GM19438 (cell line): ENCODE measurements at regions not wholly inside any gene's neighbourhood (a gene's known extent, or its start where the extent isn't known, plus 50 kb on each side); places are given as distances from the start of the nearest gene placed in this dataset.

Experiments used
- ATAC-seq: cut with Tn5 transposase; IDR thresholded peaks from one replicate; pipeline ENCODE4 v1.9.1; 2021; ENCODE audit warnings: low read depth; ENCODE audit not compliant: unreplicated experiment

GRCh38 chr2:144285324-144285723 is 234.6 kb downstream of the ZEB2 start:
- ATAC-seq, result no peak

- no peak for ATAC-seq
These were observed 238.4 kb downstream of the ZEB2 start for GRCh38 chr2:144281476-144281875.

GRCh38 chr2:144280009-144280408 is 239.9 kb downstream of the ZEB2 start:
- ATAC-seq, result no peak

- no peak for ATAC-seq
These were observed 240.8 kb downstream of the ZEB2 start for GRCh38 chr2:144279165-144279564.

GRCh38 chr2:144277622-144278354 is 242.1 kb downstream of the ZEB2 start:
- ATAC-seq, result no peak

- ATAC-seq, result no peak
These were observed 244.6 kb downstream of the ZEB2 start for GRCh38 chr2:144275340-144275739.

GRCh38 chr2:144274131-144274530 is 245.8 kb downstream of the ZEB2 start:
- ATAC-seq, result no peak

GRCh38 chr2:144270951-144271350 is 249.0 kb downstream of the ZEB2 start:
- ATAC-seq, result no peak

- no peak for ATAC-seq
These were observed 251.8 kb downstream of the ZEB2 start for GRCh38 chr2:144268036-144268678.

GRCh38 chr2:144267239-144267638 is 252.7 kb downstream of the ZEB2 start:
- ATAC-seq, result peak; percentile 97

- no peak for ATAC-seq
These were observed 254.3 kb downstream of the ZEB2 start for GRCh38 chr2:144265654-144266053.

- no peak for ATAC-seq
These were observed 258.0 kb downstream of the ZEB2 start for GRCh38 chr2:144261966-144262365.

- no peak for ATAC-seq
These were observed 258.6 kb downstream of the ZEB2 start for GRCh38 chr2:144261336-144261735.

GRCh38 chr2:144259332-144259731 is 260.6 kb downstream of the ZEB2 start:
- ATAC-seq, result no peak

- ATAC-seq, result no peak
These were observed 261.8 kb downstream of the ZEB2 start for GRCh38 chr2:144258154-144258553.

GRCh38 chr2:144256996-144257707 is 262.8 kb downstream of the ZEB2 start:
- no peak for ATAC-seq

- ATAC-seq, result no peak
These were observed 265.3 kb downstream of the ZEB2 start for GRCh38 chr2:144254342-144255235.

- ATAC-seq, result no peak
These were observed 266.2 kb downstream of the ZEB2 start for GRCh38 chr2:144253743-144254142.

- ATAC-seq, result no peak
These were observed 267.2 kb downstream of the ZEB2 start for GRCh38 chr2:144252694-144253093.

- ATAC-seq, result no peak
These were observed 270.8 kb downstream of the ZEB2 start for GRCh38 chr2:144249035-144249637.
